Neutrophil (primary cell): ENCODE measurements at regions not wholly inside any gene's neighbourhood (a gene's known extent, or its start where the extent isn't known, plus 50 kb on each side); places are given as distances from the start of the nearest gene placed in this dataset.
"Not testable (repeated sequence)": the region's sequence is repeated elsewhere in the genome, so short reads cannot be mapped to it uniquely, and the experiment has no call there.

Source experiments
- H3K27ac ChIP-seq: fragments of 200-600 bp; sonication (generic); 2 replicates; pipeline ENCODE4 v1.5.1; 2016; ENCODE audit warnings: mild to moderate bottlenecking, moderate library complexity
- H3K27me3 ChIP-seq: fragments of 200-600 bp; sonication (generic); 2 replicates; pipeline ENCODE4 v1.6.0; 2016; ENCODE audit warnings: mild to moderate bottlenecking
- H3K36me3 ChIP-seq: fragments of 200-600 bp; sonication (generic); 2 replicates; pipeline ENCODE4 v1.5.1; 2017
- H3K4me1 ChIP-seq, 2 experiments: fragments of 200-600 bp in 1 of 2; sonication (generic) in 1 of 2; 1 replicate in 1 of 2; 2 replicates in 1 of 2; pipeline versions ENCODE4 v1.5.1 to v1.6.1; 2013 to 2016; ENCODE audit warnings: low read depth in 1 of 2, low read length in 1 of 2, mild to moderate bottlenecking in 1 of 2, moderate library complexity in 1 of 2; ENCODE audit not compliant: control insufficient read depth in 1 of 2, insufficient read depth in 1 of 2
- H3K4me3 ChIP-seq, 2 experiments: fragments of 200-600 bp in 1 of 2; sonication (generic) in 1 of 2; 1 replicate in 1 of 2; 2 replicates in 1 of 2; pipeline ENCODE4 v1.5.1; 2013 to 2016; ENCODE audit warnings: low read depth in 1 of 2, low read length in 1 of 2, mild to moderate bottlenecking in 1 of 2, moderate library complexity in 1 of 2
- H3K9me3 ChIP-seq: fragments of 200-600 bp; sonication (generic); 2 replicates; pipeline ENCODE4 v1.5.1; 2016
- CTCF ChIP-seq: fragments of 200-600 bp; sonication (generic); IDR thresholded peaks from 2 replicates; pipeline ENCODE4 v1.5.1; 2016; ENCODE audit warnings: antibody characterized with exemption

GRCh38 chr4:77348815-77349214, 191.8 kb downstream of the CCNG2 start:
- H3K36me3 ChIP-seq, result no peaks in the 10 kb centered on the region
- no peaks in the 10 kb centered on the region for H3K9me3 ChIP-seq
- no peak overlapping the region for H3K4me3 ChIP-seq
- no peak overlapping the region for H3K27ac ChIP-seq
- TF ChIP-seq CTCF, result no peak
- H3K27me3 ChIP-seq, result no peaks in the 10 kb centered on the region
- no peaks in the 10 kb centered on the region for H3K4me1 ChIP-seq

- H3K4me1 ChIP-seq, result no peaks in the 10 kb centered on the region
- H3K36me3 ChIP-seq, result no peaks in the 10 kb centered on the region
- no peak for TF ChIP-seq CTCF
- no peaks in the 10 kb centered on the region for H3K9me3 ChIP-seq
- no peaks in the 10 kb centered on the region for H3K27me3 ChIP-seq
- H3K4me3 ChIP-seq, result no peak overlapping the region
- H3K27ac ChIP-seq, result no peak overlapping the region
Observed at GRCh38 chr4:77349364-77349763, 192.4 kb downstream of the CCNG2 start.

GRCh38 chr4:77349796-77350195, 192.8 kb downstream of the CCNG2 start:
- Histone ChIP-seq H3K27me3 (no peaks in the 10 kb centered on the region), H3K4me3 (no peak overlapping the region), H3K9me3 (no peaks in the 10 kb centered on the region), H3K27ac (no peak overlapping the region), H3K4me1 (no peaks in the 10 kb centered on the region), H3K36me3 (no peaks in the 10 kb centered on the region)
- no peak for TF ChIP-seq CTCF

GRCh38 chr4:77352192-77352591, 195.2 kb downstream of the CCNG2 start:
- no peaks in the 10 kb centered on the region for H3K9me3 ChIP-seq
- no peaks in the 10 kb centered on the region for H3K27me3 ChIP-seq
- H3K27ac ChIP-seq, result no peak overlapping the region
- H3K36me3 ChIP-seq, result no peaks in the 10 kb centered on the region
- no peaks in the 10 kb centered on the region for H3K4me1 ChIP-seq
- TF ChIP-seq CTCF, result no peak
- H3K4me3 ChIP-seq, result no peak overlapping the region

- H3K27ac ChIP-seq, H3K4me3 ChIP-seq, H3K4me1 ChIP-seq, H3K36me3 ChIP-seq, H3K9me3 ChIP-seq, H3K27me3 ChIP-seq: not testable (repeated sequence)
Observed at GRCh38 chr4:77353724-77354315, 196.8 kb downstream of the CCNG2 start.

- no peaks in the 10 kb centered on the region for H3K36me3 ChIP-seq
- H3K4me3 ChIP-seq, result no peak overlapping the region
- H3K9me3 ChIP-seq, result no peaks in the 10 kb centered on the region
- TF ChIP-seq CTCF, result no peak
- no peaks in the 10 kb centered on the region for H3K4me1 ChIP-seq
- no peak overlapping the region for H3K27ac ChIP-seq
- no peaks in the 10 kb centered on the region for H3K27me3 ChIP-seq
Observed at GRCh38 chr4:77354550-77354949, 197.5 kb downstream of the CCNG2 start.
